ENCODE measurements at regions not wholly inside any gene's neighbourhood (a gene's known extent, or its start where the extent isn't known, plus 50 kb on each side); places are given as distances from the start of the nearest gene placed in this dataset.

GRCh38 chr3:43957553-43957952, 266.8 kb downstream of the ABHD5 start:
- Histone ChIP-seq H4K8ac (ENCODE audit: low read depth in 2 of 2, low read length in 2 of 2) (no peak overlapping the region), H4K5ac (ENCODE audit: low read depth, low read length) (no peak overlapping the region), H3K79me1 (ENCODE audit: low read depth in 1 of 2, low read length in 2 of 2) (no peaks in the 10 kb centered on the region), H3K4ac (ENCODE audit: low read depth, low read length) (no peak overlapping the region), H4K20me1 (ENCODE audit: insufficient read depth, low read length) (no peaks in the 10 kb centered on the region), H4K91ac (ENCODE audit: insufficient read depth, low read depth, low read length) (no peak overlapping the region), H2BK20ac (ENCODE audit: low read depth, low read length) (no peak overlapping the region), H3K18ac (ENCODE audit: low read depth, low read length) (no peak overlapping the region), H2BK15ac (ENCODE audit: low read depth, low read length) (no peak overlapping the region), H3K36me3 (ENCODE audit: control insufficient read depth, insufficient read depth, low read length) (no peaks in the 10 kb centered on the region), H3K4me2 (ENCODE audit: low read depth, low read length) (no peak overlapping the region), H3K23ac (ENCODE audit: low read depth, low read length) (no peak overlapping the region), H3K27ac (ENCODE audit: insufficient read depth, low read length) (no peak overlapping the region), H2AFZ (replicated peaks; ENCODE audit: low read length, poor library complexity) (no peak overlapping the region), H2AK9ac (replicated peaks; ENCODE audit: low read depth, low read length, poor library complexity) (no peak overlapping the region), H3K4me3 (ENCODE audit: insufficient read depth, low read depth, low read length) (no peak overlapping the region), H3K9me1 (ENCODE audit: insufficient read depth, low read length) (no peaks in the 10 kb centered on the region; the same call in 1 of the 2 replicates), H2BK5ac (ENCODE audit: low read depth, low read length, poor library complexity, severe bottlenecking) (no peak overlapping the region), H2BK120ac (ENCODE audit: low read depth, low read length) (no peak overlapping the region), H3K56ac (ENCODE audit: extremely low read depth, insufficient read depth, low read length) (no peak overlapping the region), H3K9me3 (ENCODE audit: control insufficient read depth, insufficient read depth, low read length) (no peaks in the 10 kb centered on the region), H3K14ac (replicated peaks; ENCODE audit: low read depth, low read length) (no peak overlapping the region), H3K4me1 (ENCODE audit: control insufficient read depth, insufficient read depth, low read length) (no peaks in the 10 kb centered on the region), H3K27me3 (ENCODE audit: control insufficient read depth, insufficient read depth, low read length) (peaks cover 15% of the 10 kb centered on the region), H2AK5ac (ENCODE audit: low read depth, low read length) (no peak overlapping the region), H3K9ac (ENCODE audit: low read depth, low read length) (no peak overlapping the region)
- no peak for ATAC-seq (ENCODE audit: low read depth)
- no peak for DNase-seq
- no TSS peak for BruUV-seq (replicated peaks)
- in situ Hi-C loops (cut with MboI; ENCODE audit: low sequenced_read_pairs) = no loop called here
- intact Hi-C loops (cut with micrococcal nuclease) = no loop called here
- no peak for TF ChIP-seq NFE2L2 (IDR thresholded peaks at IDR 0.05; ENCODE audit: low read depth, low read length)
- no peak for TF ChIP-seq ELK1 (IDR thresholded peaks at IDR 0.05; ENCODE audit: borderline replicate concordance, low read depth, low read length)
- TF ChIP-seq CHD1 (IDR thresholded peaks at IDR 0.05; ENCODE audit: low read depth, low read length) = no peak
- TF ChIP-seq, protein P1, sequence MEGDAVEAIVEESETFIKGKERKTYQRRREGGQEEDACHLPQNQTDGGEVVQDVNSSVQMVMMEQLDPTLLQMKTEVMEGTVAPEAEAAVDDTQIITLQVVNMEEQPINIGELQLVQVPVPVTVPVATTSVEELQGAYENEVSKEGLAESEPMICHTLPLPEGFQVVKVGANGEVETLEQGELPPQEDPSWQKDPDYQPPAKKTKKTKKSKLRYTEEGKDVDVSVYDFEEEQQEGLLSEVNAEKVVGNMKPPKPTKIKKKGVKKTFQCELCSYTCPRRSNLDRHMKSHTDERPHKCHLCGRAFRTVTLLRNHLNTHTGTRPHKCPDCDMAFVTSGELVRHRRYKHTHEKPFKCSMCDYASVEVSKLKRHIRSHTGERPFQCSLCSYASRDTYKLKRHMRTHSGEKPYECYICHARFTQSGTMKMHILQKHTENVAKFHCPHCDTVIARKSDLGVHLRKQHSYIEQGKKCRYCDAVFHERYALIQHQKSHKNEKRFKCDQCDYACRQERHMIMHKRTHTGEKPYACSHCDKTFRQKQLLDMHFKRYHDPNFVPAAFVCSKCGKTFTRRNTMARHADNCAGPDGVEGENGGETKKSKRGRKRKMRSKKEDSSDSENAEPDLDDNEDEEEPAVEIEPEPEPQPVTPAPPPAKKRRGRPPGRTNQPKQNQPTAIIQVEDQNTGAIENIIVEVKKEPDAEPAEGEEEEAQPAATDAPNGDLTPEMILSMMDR (conservative IDR thresholded peaks at IDR 0.05; ENCODE audit: low read depth, low read length) = no peak
- no peak for TF ChIP-seq RCOR1 (IDR thresholded peaks at IDR 0.05; ENCODE audit: insufficient replicate concordance, low read length)
- TF ChIP-seq MAZ (IDR thresholded peaks at IDR 0.05; ENCODE audit: borderline replicate concordance, low read depth, low read length) = no peak
- no peak for TF ChIP-seq RFX5 (IDR thresholded peaks at IDR 0.05; ENCODE audit: low read depth, low read length)
- no peak for TF ChIP-seq RAD21 (IDR thresholded peaks at IDR 0.05; ENCODE audit: low read length)
- no peak for TF ChIP-seq SMC3 (IDR thresholded peaks at IDR 0.05; ENCODE audit: low read depth, low read length)
- TF ChIP-seq, protein P2, sequence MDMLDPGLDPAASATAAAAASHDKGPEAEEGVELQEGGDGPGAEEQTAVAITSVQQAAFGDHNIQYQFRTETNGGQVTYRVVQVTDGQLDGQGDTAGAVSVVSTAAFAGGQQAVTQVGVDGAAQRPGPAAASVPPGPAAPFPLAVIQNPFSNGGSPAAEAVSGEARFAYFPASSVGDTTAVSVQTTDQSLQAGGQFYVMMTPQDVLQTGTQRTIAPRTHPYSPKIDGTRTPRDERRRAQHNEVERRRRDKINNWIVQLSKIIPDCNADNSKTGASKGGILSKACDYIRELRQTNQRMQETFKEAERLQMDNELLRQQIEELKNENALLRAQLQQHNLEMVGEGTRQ (IDR thresholded peaks at IDR 0.05; ENCODE audit: low read depth, low read length) = no peak
- no peak for TF ChIP-seq BHLHE40 (IDR thresholded peaks at IDR 0.05; ENCODE audit: low read depth, low read length)
- TF ChIP-seq FOS (IDR thresholded peaks at IDR 0.05; ENCODE audit: low read depth, low read length) = no peak
- TF ChIP-seq POLR2A (IDR thresholded peaks at IDR 0.05; ENCODE audit: low read depth, low read length) = no peak
- no peak for TF ChIP-seq MAFK (IDR thresholded peaks at IDR 0.05; ENCODE audit: low read depth, low read length)
- no peak for TF ChIP-seq CEBPB (IDR thresholded peaks at IDR 0.05; ENCODE audit: low read depth, low read length)
- ChIA-PET POLR2A (ENCODE audit: unreplicated experiment) (no interaction called here), CTCF (interaction anchor here (1.4 kb wide), 1 partner anchor 102 kb away, joined by 3 read pairs; no protein-coding TSS in a partner anchor)
- dilution Hi-C loops (cut with HindIII; ENCODE audit: low sequenced_read_pairs, unreplicated experiment) = no loop called here
- no CpG with 5 or more reads among the region's 2 CpGs for WGBS, 2 experiments (ENCODE audit: extremely low coverage in 2 of 2, insufficient read length in 1 of 2)

Measured in IMR-90 (cell line).